HEK293 (cell line): ENCODE measurements at regions not wholly inside any gene's neighbourhood (a gene's known extent, or its start where the extent isn't known, plus 50 kb on each side); places are given as distances from the start of the nearest gene placed in this dataset.

Experiments
- CTCF ChIA-PET: fragments of 350-600 bp; formaldehyde crosslinking; extraction: SDS; loops from one replicate; lab custom pipeline; 2021; ENCODE audit warnings: antibody characterized with exemption; lab: Yijun Ruan, JAX
- POLR2A ChIA-PET: fragments of 300-600 bp; formaldehyde crosslinking; extraction: SDS; loops from one replicate; lab custom pipeline; 2020; ENCODE audit warnings: antibody characterized with exemption, inconsistent platforms; lab: Yijun Ruan, JAX
- H3K27ac ChIP-seq: fragments of 200-500 bp; sonication (Bioruptor generic); 2 replicates; pipeline ENCODE4 v1.5.1; 2014; ENCODE audit warnings: low read depth, low read length, control low read depth, inconsistent platforms; ENCODE audit errors: extremely low read depth
- H3K36me3 ChIP-seq, 2 experiments: fragments of 200-500 bp in 1 of 2; sonication (Bioruptor generic) in 1 of 2; 1 replicate in 1 of 2; 2 replicates in 1 of 2; pipeline ENCODE4 v1.5.1; 2014 to 2017; ENCODE audit warnings: inconsistent platforms in 2 of 2, low read length in 2 of 2; ENCODE audit not compliant: control insufficient read depth in 2 of 2, insufficient read depth in 1 of 2
- H3K4me1 ChIP-seq: fragments of 200-500 bp; sonication (Bioruptor generic); 2 replicates; pipeline ENCODE4 v1.5.1; 2014; ENCODE audit warnings: mild to moderate bottlenecking, low read length, inconsistent platforms; ENCODE audit not compliant: control insufficient read depth, insufficient read depth
- H3K4me3 ChIP-seq: 2 replicates; pipeline ENCODE4 v1.5.1; 2011; ENCODE audit warnings: low read depth, mild to moderate bottlenecking, control low read depth, low read length, moderate library complexity
- H3K9me3 ChIP-seq: fragments of 200-500 bp; sonication (Bioruptor generic); 2 replicates; pipeline ENCODE4 v1.5.1; 2014; ENCODE audit warnings: low read depth, low read length, inconsistent platforms; ENCODE audit not compliant: control insufficient read depth, insufficient read depth
- GLI4 ChIP-seq: fragments of 450-650 bp; formaldehyde crosslinking; IDR thresholded peaks from 2 replicates; pipeline ENCODE4 v1.5.1; 2016; ENCODE audit warnings: missing biosample characterization, missing genetic modification characterization
- MEIS1 ChIP-seq: sonication (generic); formaldehyde crosslinking; IDR thresholded peaks from 2 replicates; pipeline ENCODE4 v1.8.1; 2022; ENCODE audit warnings: missing genetic modification reagents, mild to moderate bottlenecking, borderline replicate concordance
- MZF1 ChIP-seq: fragments of 450-650 bp; formaldehyde crosslinking; IDR thresholded peaks from 2 replicates; pipeline ENCODE4 v1.5.1; 2017; ENCODE audit warnings: missing biosample characterization, missing genetic modification characterization, borderline replicate concordance
- OSR2 ChIP-seq: fragments of 450-650 bp; formaldehyde crosslinking; IDR thresholded peaks from 2 replicates; pipeline ENCODE4 v1.5.1; 2016; ENCODE audit warnings: missing biosample characterization, missing genetic modification characterization
- SALL2 ChIP-seq: fragments of 450-650 bp; formaldehyde crosslinking; IDR thresholded peaks from 2 replicates; pipeline ENCODE4 v1.5.0; 2017; ENCODE audit warnings: missing biosample characterization, mild to moderate bottlenecking, missing genetic modification characterization, borderline replicate concordance
- SP3 ChIP-seq: fragments of 450-650 bp; formaldehyde crosslinking; IDR thresholded peaks from 2 replicates; pipeline ENCODE4 v1.5.1; 2016; ENCODE audit warnings: missing biosample characterization, missing genetic modification characterization
- TCF7L2 ChIP-seq: IDR thresholded peaks from 2 replicates; pipeline ENCODE4 v1.6.1; 2011; ENCODE audit warnings: low read depth, mild to moderate bottlenecking, inconsistent platforms, low read length, moderate library complexity, borderline replicate concordance
- ZBTB17 ChIP-seq: fragments of 450-650 bp; formaldehyde crosslinking; IDR thresholded peaks from 2 replicates; pipeline ENCODE4 v1.5.1; 2016; ENCODE audit warnings: missing biosample characterization, missing genetic modification characterization
- ZNF112 ChIP-seq: fragments of 450-650 bp; formaldehyde crosslinking; IDR thresholded peaks from 2 replicates; pipeline ENCODE4 v1.5.0; 2017; ENCODE audit warnings: missing biosample characterization, missing genetic modification characterization
- ZNF24 ChIP-seq: fragments of 450-650 bp; formaldehyde crosslinking; IDR thresholded peaks from 2 replicates; pipeline ENCODE4 v1.5.1; 2016; ENCODE audit warnings: missing biosample characterization, missing genetic modification characterization
- ZNF366 ChIP-seq: fragments of 450-650 bp; formaldehyde crosslinking; conservative IDR thresholded peaks from 2 replicates; pipeline ENCODE4 v1.5.1; 2016; ENCODE audit warnings: missing biosample characterization, missing genetic modification characterization
- ZNF37A ChIP-seq: fragments of 450-650 bp; IDR thresholded peaks from 2 replicates; pipeline ENCODE4 v1.5.1; 2018; ENCODE audit warnings: missing biosample characterization, missing genetic modification characterization
- ZNF433 ChIP-seq: fragments of 450-650 bp; formaldehyde crosslinking; IDR thresholded peaks from 2 replicates; pipeline ENCODE4 v1.5.1; 2016; ENCODE audit warnings: missing biosample characterization, missing genetic modification characterization, low read depth
- ZNF747 ChIP-seq: fragments of 450-650 bp; formaldehyde crosslinking; IDR thresholded peaks from 2 replicates; pipeline ENCODE4 v1.5.1; 2016; ENCODE audit warnings: missing biosample characterization, missing genetic modification characterization
- ZNF768 ChIP-seq: fragments of 450-650 bp; formaldehyde crosslinking; IDR thresholded peaks from 2 replicates; pipeline ENCODE4 v1.5.1; 2018; ENCODE audit warnings: missing biosample characterization, mild to moderate bottlenecking, missing genetic modification characterization
- ZSCAN16 ChIP-seq: fragments of 450-650 bp; formaldehyde crosslinking; IDR thresholded peaks from 2 replicates; pipeline ENCODE4 v1.5.1; 2016; ENCODE audit warnings: missing biosample characterization, missing genetic modification characterization
- ZSCAN23 ChIP-seq: fragments of 450-650 bp; formaldehyde crosslinking; IDR thresholded peaks from 2 replicates; pipeline ENCODE4 v1.5.1; 2016; ENCODE audit warnings: missing biosample characterization, missing genetic modification characterization
- TF ChIP-seq, protein P1 (sequence below): fragments of 450-650 bp; formaldehyde crosslinking; IDR thresholded peaks from 2 replicates; pipeline ENCODE4 v1.5.1; 2016; ENCODE audit warnings: missing biosample characterization, missing genetic modification characterization
- TF ChIP-seq, protein P2 (sequence below): fragments of 450-650 bp; formaldehyde crosslinking; IDR thresholded peaks from 2 replicates; pipeline ENCODE4 v1.5.1; 2016; ENCODE audit warnings: missing biosample characterization, missing genetic modification characterization
- TF ChIP-seq, protein P3 (sequence below): fragments of 450-650 bp; formaldehyde crosslinking; conservative IDR thresholded peaks from 2 replicates; pipeline ENCODE4 v1.5.1; 2016; ENCODE audit warnings: low read depth, missing biosample characterization, missing genetic modification characterization
- TF ChIP-seq, protein P4 (sequence below): fragments of 450-650 bp; formaldehyde crosslinking; IDR thresholded peaks from 2 replicates; pipeline ENCODE4; 2016; ENCODE audit warnings: missing biosample characterization, missing genetic modification characterization
- TF ChIP-seq, protein P5 (sequence below): IDR thresholded peaks from 2 replicates; pipeline ENCODE4 v1.6.1; 2011; ENCODE audit warnings: mild to moderate bottlenecking, low read depth, low read length, borderline replicate concordance
- TF ChIP-seq, protein P6 (sequence below): fragments of 450-650 bp; formaldehyde crosslinking; IDR thresholded peaks from 2 replicates; pipeline ENCODE4 v1.5.1; 2016; ENCODE audit warnings: missing biosample characterization, missing genetic modification characterization, low read depth
- TF ChIP-seq, protein P7 (sequence below): fragments of 450-650 bp; formaldehyde crosslinking; IDR thresholded peaks from 2 replicates; pipeline ENCODE4 v1.5.1; 2017; ENCODE audit warnings: missing biosample characterization, missing genetic modification characterization

DNA sequence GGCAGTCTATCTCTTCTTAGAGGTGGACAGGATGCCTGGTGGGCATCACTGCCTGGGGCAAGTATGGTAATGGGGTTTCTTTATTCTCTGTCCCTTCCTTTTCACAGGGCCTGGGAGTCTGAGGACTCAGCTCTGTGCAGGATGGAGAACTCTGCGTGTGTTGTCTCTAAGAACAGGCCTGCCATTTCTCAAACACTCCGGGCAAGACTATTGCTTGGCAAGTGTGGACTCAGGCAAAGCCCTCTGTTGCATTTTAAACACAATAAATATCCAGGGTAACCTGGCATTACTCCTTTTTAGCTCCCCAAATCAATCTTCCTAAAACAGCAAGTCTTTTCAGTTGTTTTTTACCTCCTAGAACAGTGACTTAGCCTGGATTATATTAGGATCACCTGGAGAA lies 185.1 kb upstream of the ROPN1 start (continued):
- TF ChIP-seq, protein P1, sequence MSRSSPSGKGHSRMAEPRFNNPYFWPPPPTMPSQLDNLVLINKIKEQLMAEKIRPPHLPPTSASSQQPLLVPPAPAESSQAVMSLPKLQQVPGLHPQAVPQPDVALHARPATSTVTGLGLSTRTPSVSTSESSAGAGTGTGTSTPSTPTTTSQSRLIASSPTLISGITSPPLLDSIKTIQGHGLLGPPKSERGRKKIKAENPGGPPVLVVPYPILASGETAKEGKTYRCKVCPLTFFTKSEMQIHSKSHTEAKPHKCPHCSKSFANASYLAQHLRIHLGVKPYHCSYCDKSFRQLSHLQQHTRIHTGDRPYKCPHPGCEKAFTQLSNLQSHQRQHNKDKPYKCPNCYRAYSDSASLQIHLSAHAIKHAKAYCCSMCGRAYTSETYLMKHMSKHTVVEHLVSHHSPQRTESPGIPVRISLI = no peak
- TF ChIP-seq TCF7L2 = no peak
- TF ChIP-seq SP3 = no peak
- TF ChIP-seq OSR2 (tag by site-specific recombination) = no peak
- TF ChIP-seq, protein P2, sequence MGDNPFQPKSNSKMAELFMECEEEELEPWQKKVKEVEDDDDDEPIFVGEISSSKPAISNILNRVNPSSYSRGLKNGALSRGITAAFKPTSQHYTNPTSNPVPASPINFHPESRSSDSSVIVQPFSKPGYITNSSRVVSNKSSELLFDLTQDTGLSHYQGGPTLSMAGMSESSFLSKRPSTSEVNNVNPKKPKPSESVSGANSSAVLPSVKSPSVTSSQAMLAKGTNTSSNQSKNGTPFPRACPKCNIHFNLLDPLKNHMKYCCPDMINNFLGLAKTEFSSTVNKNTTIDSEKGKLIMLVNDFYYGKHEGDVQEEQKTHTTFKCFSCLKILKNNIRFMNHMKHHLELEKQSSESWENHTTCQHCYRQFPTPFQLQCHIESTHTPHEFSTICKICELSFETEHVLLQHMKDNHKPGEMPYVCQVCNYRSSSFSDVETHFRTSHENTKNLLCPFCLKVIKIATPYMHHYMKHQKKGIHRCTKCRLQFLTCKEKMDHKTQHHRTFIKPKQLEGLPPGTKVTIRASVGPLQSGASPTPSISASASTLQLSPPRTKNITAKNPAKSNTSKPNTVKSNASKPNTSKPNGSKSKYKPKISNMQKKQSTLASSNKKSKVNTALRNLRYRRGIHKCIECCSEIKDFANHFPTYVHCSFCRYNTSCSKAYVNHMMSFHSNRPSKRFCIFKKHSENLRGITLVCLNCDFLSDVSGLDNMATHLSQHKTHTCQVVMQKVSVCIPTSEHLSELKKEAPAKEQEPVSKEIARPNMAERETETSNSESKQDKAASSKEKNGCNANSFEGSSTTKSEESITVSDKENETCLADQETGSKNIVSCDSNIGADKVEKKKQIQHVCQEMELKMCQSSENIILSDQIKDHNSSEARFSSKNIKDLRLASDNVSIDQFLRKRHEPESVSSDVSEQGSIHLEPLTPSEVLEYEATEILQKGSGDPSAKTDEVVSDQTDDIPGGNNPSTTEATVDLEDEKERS (tag by site-specific recombination) = no peak
- TF ChIP-seq ZNF112 (tag by site-specific recombination) = no peak
- TF ChIP-seq, protein P3, sequence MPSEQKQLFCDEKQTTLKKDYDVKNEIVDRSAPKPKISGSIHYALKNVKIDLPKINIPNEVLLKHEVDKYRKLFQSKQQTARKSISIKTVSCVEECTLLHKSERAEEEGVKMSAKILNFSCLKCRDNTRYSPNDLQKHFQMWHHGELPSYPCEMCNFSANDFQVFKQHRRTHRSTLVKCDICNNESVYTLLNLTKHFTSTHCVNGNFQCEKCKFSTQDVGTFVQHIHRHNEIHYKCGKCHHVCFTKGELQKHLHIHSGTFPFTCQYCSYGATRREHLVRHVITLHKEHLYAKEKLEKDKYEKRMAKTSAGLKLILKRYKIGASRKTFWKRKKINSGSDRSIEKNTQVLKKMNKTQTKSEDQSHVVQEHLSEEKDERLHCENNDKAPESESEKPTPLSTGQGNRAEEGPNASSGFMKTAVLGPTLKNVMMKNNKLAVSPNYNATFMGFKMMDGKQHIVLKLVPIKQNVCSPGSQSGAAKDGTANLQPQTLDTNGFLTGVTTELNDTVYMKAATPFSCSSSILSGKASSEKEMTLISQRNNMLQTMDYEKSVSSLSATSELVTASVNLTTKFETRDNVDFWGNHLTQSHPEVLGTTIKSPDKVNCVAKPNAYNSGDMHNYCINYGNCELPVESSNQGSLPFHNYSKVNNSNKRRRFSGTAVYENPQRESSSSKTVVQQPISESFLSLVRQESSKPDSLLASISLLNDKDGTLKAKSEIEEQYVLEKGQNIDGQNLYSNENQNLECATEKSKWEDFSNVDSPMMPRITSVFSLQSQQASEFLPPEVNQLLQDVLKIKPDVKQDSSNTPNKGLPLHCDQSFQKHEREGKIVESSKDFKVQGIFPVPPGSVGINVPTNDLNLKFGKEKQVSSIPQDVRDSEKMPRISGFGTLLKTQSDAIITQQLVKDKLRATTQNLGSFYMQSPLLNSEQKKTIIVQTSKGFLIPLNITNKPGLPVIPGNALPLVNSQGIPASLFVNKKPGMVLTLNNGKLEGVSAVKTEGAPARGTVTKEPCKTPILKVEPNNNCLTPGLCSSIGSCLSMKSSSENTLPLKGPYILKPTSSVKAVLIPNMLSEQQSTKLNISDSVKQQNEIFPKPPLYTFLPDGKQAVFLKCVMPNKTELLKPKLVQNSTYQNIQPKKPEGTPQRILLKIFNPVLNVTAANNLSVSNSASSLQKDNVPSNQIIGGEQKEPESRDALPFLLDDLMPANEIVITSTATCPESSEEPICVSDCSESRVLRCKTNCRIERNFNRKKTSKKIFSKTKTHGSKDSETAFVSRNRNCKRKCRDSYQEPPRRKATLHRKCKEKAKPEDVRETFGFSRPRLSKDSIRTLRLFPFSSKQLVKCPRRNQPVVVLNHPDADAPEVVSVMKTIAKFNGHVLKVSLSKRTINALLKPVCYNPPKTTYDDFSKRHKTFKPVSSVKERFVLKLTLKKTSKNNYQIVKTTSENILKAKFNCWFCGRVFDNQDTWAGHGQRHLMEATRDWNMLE (tag by site-specific recombination) = no peak
- TF ChIP-seq, protein P4, sequence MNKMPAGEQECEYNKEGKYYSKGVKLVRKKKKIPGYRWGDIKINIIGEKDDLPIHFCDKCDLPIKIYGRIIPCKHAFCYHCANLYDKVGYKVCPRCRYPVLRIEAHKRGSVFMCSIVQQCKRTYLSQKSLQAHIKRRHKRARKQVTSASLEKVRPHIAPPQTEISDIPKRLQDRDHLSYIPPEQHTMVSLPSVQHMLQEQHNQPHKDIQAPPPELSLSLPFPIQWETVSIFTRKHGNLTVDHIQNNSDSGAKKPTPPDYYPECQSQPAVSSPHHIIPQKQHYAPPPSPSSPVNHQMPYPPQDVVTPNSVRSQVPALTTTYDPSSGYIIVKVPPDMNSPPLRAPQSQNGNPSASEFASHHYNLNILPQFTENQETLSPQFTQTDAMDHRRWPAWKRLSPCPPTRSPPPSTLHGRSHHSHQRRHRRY = no peak
- no peak for TF ChIP-seq GLI4
- TF ChIP-seq SALL2 (tag by site-specific recombination) = no peak
- TF ChIP-seq, protein P5, sequence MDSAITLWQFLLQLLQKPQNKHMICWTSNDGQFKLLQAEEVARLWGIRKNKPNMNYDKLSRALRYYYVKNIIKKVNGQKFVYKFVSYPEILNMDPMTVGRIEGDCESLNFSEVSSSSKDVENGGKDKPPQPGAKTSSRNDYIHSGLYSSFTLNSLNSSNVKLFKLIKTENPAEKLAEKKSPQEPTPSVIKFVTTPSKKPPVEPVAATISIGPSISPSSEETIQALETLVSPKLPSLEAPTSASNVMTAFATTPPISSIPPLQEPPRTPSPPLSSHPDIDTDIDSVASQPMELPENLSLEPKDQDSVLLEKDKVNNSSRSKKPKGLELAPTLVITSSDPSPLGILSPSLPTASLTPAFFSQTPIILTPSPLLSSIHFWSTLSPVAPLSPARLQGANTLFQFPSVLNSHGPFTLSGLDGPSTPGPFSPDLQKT = no peak
- TF ChIP-seq ZNF747 = no peak

DNA sequence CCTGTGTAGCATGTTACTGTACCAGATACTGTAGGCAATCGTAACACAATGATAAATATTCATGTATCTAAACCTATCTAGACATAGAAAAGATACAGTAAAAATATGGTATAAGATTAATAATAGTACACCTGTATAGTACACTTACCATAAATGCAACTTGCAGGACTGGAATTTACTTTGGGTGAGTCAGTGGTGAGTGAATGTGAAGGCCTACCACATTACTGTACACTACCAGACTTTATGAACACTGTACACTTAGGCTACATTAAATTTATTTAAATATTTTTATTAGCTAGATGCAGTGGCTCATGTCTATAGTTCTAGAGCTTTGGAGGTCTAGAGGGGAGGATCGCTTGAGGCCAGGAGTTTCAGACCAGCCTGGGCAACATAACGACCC lies 186.6 kb upstream of the ROPN1 start:
- TF ChIP-seq, protein P6, sequence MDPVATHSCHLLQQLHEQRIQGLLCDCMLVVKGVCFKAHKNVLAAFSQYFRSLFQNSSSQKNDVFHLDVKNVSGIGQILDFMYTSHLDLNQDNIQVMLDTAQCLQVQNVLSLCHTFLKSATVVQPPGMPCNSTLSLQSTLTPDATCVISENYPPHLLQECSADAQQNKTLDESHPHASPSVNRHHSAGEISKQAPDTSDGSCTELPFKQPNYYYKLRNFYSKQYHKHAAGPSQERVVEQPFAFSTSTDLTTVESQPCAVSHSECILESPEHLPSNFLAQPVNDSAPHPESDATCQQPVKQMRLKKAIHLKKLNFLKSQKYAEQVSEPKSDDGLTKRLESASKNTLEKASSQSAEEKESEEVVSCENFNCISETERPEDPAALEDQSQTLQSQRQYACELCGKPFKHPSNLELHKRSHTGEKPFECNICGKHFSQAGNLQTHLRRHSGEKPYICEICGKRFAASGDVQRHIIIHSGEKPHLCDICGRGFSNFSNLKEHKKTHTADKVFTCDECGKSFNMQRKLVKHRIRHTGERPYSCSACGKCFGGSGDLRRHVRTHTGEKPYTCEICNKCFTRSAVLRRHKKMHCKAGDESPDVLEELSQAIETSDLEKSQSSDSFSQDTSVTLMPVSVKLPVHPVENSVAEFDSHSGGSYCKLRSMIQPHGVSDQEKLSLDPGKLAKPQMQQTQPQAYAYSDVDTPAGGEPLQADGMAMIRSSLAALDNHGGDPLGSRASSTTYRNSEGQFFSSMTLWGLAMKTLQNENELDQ (tag by site-specific recombination) = no peak
- TF ChIP-seq ZNF768 (tag by site-specific recombination) (no peak), ZSCAN23 (tag by site-specific recombination) (no peak), ZNF24 (tag by site-specific recombination) (no peak), MZF1 (tag by site-specific recombination) (no peak), ZBTB17 (tag by site-specific recombination) (no peak), ZSCAN16 (tag by site-specific recombination) (no peak), ZNF433 (tag by site-specific recombination) (no peak), MEIS1 (CRISPR knock-in tag) (no peak), ZNF366 (no peak), ZNF37A (no peak)
- TF ChIP-seq, protein P7, sequence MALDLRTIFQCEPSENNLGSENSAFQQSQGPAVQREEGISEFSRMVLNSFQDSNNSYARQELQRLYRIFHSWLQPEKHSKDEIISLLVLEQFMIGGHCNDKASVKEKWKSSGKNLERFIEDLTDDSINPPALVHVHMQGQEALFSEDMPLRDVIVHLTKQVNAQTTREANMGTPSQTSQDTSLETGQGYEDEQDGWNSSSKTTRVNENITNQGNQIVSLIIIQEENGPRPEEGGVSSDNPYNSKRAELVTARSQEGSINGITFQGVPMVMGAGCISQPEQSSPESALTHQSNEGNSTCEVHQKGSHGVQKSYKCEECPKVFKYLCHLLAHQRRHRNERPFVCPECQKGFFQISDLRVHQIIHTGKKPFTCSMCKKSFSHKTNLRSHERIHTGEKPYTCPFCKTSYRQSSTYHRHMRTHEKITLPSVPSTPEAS (tag by site-specific recombination) = no peak
- no peak overlapping the region for H3K27ac ChIP-seq
- no peak overlapping the region for H3K4me3 ChIP-seq
- no peaks in the 10 kb centered on the region for H3K4me1 ChIP-seq
- H3K9me3 ChIP-seq = no peaks in the 10 kb centered on the region
- POLR2A ChIA-PET = no interaction called here
- H3K36me3 ChIP-seq = no peaks in the 10 kb centered on the region
- CTCF ChIA-PET = no interaction called here
